Activated naive CD8-positive, alpha-beta T cell treated with anti-CD3 and anti-CD28 coated beads for 36 hours (primary cell): ENCODE measurements at regions not wholly inside any gene's neighbourhood (a gene's known extent, or its start where the extent isn't known, plus 50 kb on each side); places are given as distances from the start of the nearest gene placed in this dataset.

Experiments used
- DNase-seq: peaks from one replicate; pipeline ENCODE4 v3.0.0; 2021
- H3K27ac Mint-ChIP-seq: one replicate; pipeline ENCODE4 v1.8.0; 2022; ENCODE audit warnings: mild to moderate bottlenecking, moderate library complexity, mixed read lengths
- H3K27me3 Mint-ChIP-seq: one replicate; pipeline ENCODE4 v1.8.0; 2022; ENCODE audit warnings: mild to moderate bottlenecking, mixed read lengths
- H3K36me3 Mint-ChIP-seq: one replicate; pipeline ENCODE4 v1.8.0; 2021; ENCODE audit warnings: mild to moderate bottlenecking, mixed read lengths
- H3K4me1 Mint-ChIP-seq: one replicate; pipeline ENCODE4 v1.8.0; 2021; ENCODE audit warnings: mixed read lengths
- H3K4me3 Mint-ChIP-seq: one replicate; pipeline ENCODE4 v1.8.0; 2022; ENCODE audit warnings: mild to moderate bottlenecking, moderate library complexity, mixed read lengths
- H3K9me3 Mint-ChIP-seq: one replicate; pipeline ENCODE4 v1.8.0; 2022; ENCODE audit warnings: mixed read lengths

GRCh38 chr3:87410110-87410509 lies 133.7 kb upstream of the POU1F1 start:
- no peaks in the 10 kb centered on the region for H3K9me3 Mint-ChIP-seq
- H3K4me3 Mint-ChIP-seq: no peak overlapping the region
- no peaks in the 10 kb centered on the region for H3K36me3 Mint-ChIP-seq
- no peaks in the 10 kb centered on the region for H3K27me3 Mint-ChIP-seq
- DNase-seq: no peak
- H3K4me1 Mint-ChIP-seq: no peaks in the 10 kb centered on the region
- no peak overlapping the region for H3K27ac Mint-ChIP-seq

- no peaks in the 10 kb centered on the region for H3K9me3 Mint-ChIP-seq
- no peak overlapping the region for H3K4me3 Mint-ChIP-seq
- H3K4me1 Mint-ChIP-seq: no peaks in the 10 kb centered on the region
- no peaks in the 10 kb centered on the region for H3K27me3 Mint-ChIP-seq
- no peaks in the 10 kb centered on the region for H3K36me3 Mint-ChIP-seq
- DNase-seq: no peak
- H3K27ac Mint-ChIP-seq: no peak overlapping the region
Observed at GRCh38 chr3:87398168-87398801, 121.9 kb upstream of the POU1F1 start.

- no peaks in the 10 kb centered on the region for H3K9me3 Mint-ChIP-seq
- no peaks in the 10 kb centered on the region for H3K27me3 Mint-ChIP-seq
- H3K4me3 Mint-ChIP-seq: no peak overlapping the region
- H3K36me3 Mint-ChIP-seq: no peaks in the 10 kb centered on the region
- DNase-seq: no peak
- H3K27ac Mint-ChIP-seq: no peak overlapping the region
- no peaks in the 10 kb centered on the region for H3K4me1 Mint-ChIP-seq
Observed at GRCh38 chr3:87397211-87397610, 120.8 kb upstream of the POU1F1 start.

- DNase-seq: no peak
- Mint-ChIP-seq H3K4me3 (no peak overlapping the region), H3K4me1 (no peaks in the 10 kb centered on the region), H3K9me3 (no peaks in the 10 kb centered on the region), H3K27ac (no peak overlapping the region), H3K27me3 (no peaks in the 10 kb centered on the region), H3K36me3 (no peaks in the 10 kb centered on the region)
Observed at GRCh38 chr3:87390821-87391220, 114.4 kb upstream of the POU1F1 start.

GRCh38 chr3:87390353-87390752 lies 114.0 kb upstream of the POU1F1 start:
- Mint-ChIP-seq H3K9me3 (no peaks in the 10 kb centered on the region), H3K27ac (no peak overlapping the region), H3K4me3 (no peak overlapping the region), H3K27me3 (no peaks in the 10 kb centered on the region), H3K4me1 (no peaks in the 10 kb centered on the region), H3K36me3 (no peaks in the 10 kb centered on the region)
- no peak for DNase-seq

- no peak for DNase-seq
- Mint-ChIP-seq H3K9me3 (no peaks in the 10 kb centered on the region), H3K36me3 (no peaks in the 10 kb centered on the region), H3K27ac (no peak overlapping the region), H3K4me1 (no peaks in the 10 kb centered on the region), H3K27me3 (peaks cover 8% of the 10 kb centered on the region), H3K4me3 (no peak overlapping the region)
Observed at GRCh38 chr3:87375231-87375682, 98.9 kb upstream of the POU1F1 start.

- H3K9me3 Mint-ChIP-seq: no peaks in the 10 kb centered on the region
- H3K36me3 Mint-ChIP-seq: no peaks in the 10 kb centered on the region
- H3K27me3 Mint-ChIP-seq: peaks cover 11% of the 10 kb centered on the region
- no peak overlapping the region for H3K4me3 Mint-ChIP-seq
- DNase-seq: no peak
- no peaks in the 10 kb centered on the region for H3K4me1 Mint-ChIP-seq
- no peak overlapping the region for H3K27ac Mint-ChIP-seq
Observed at GRCh38 chr3:87370007-87370406, 93.6 kb upstream of the POU1F1 start.

GRCh38 chr3:87367736-87368135 lies 91.4 kb upstream of the POU1F1 start:
- Mint-ChIP-seq H3K27me3 (peaks cover 11% of the 10 kb centered on the region), H3K4me1 (no peaks in the 10 kb centered on the region), H3K9me3 (no peaks in the 10 kb centered on the region), H3K27ac (no peak overlapping the region), H3K36me3 (no peaks in the 10 kb centered on the region), H3K4me3 (no peak overlapping the region)
- no peak for DNase-seq

- Mint-ChIP-seq H3K4me3 (no peak overlapping the region), H3K27ac (no peak overlapping the region), H3K36me3 (no peaks in the 10 kb centered on the region), H3K27me3 (peaks cover 7% of the 10 kb centered on the region), H3K9me3 (no peaks in the 10 kb centered on the region), H3K4me1 (no peaks in the 10 kb centered on the region)
- no peak for DNase-seq
Observed at GRCh38 chr3:87363721-87364120, 87.3 kb upstream of the POU1F1 start.

GRCh38 chr3:87361956-87362355 lies 85.6 kb upstream of the POU1F1 start:
- no peak for DNase-seq
- H3K27ac Mint-ChIP-seq: no peak overlapping the region
- no peaks in the 10 kb centered on the region for H3K4me1 Mint-ChIP-seq
- H3K9me3 Mint-ChIP-seq: no peaks in the 10 kb centered on the region
- H3K36me3 Mint-ChIP-seq: no peaks in the 10 kb centered on the region
- no peak overlapping the region for H3K4me3 Mint-ChIP-seq
- peaks cover 4% of the 10 kb centered on the region for H3K27me3 Mint-ChIP-seq

GRCh38 chr3:87361271-87361670 lies 84.9 kb upstream of the POU1F1 start:
- H3K9me3 Mint-ChIP-seq: no peaks in the 10 kb centered on the region

GRCh38 chr3:87359826-87360225 lies 83.4 kb upstream of the POU1F1 start:
- peaks cover 4% of the 10 kb centered on the region for H3K27me3 Mint-ChIP-seq
- H3K9me3 Mint-ChIP-seq: no peaks in the 10 kb centered on the region
- no peaks in the 10 kb centered on the region for H3K36me3 Mint-ChIP-seq
- H3K4me1 Mint-ChIP-seq: no peaks in the 10 kb centered on the region
- no peak overlapping the region for H3K27ac Mint-ChIP-seq
- no peak overlapping the region for H3K4me3 Mint-ChIP-seq
- DNase-seq: no peak

More at GRCh38 chr3:87361271-87361670, 84.9 kb upstream of the POU1F1 start:
- no peak for DNase-seq
- no peaks in the 10 kb centered on the region for H3K36me3 Mint-ChIP-seq
- H3K4me3 Mint-ChIP-seq: no peak overlapping the region
- no peak overlapping the region for H3K27ac Mint-ChIP-seq
- H3K27me3 Mint-ChIP-seq: peaks cover 4% of the 10 kb centered on the region
- no peaks in the 10 kb centered on the region for H3K4me1 Mint-ChIP-seq

- no peak for DNase-seq
- H3K4me1 Mint-ChIP-seq: no peaks in the 10 kb centered on the region
- no peaks in the 10 kb centered on the region for H3K9me3 Mint-ChIP-seq
- H3K4me3 Mint-ChIP-seq: no peak overlapping the region
- H3K36me3 Mint-ChIP-seq: no peaks in the 10 kb centered on the region
- H3K27me3 Mint-ChIP-seq: no peaks in the 10 kb centered on the region
- H3K27ac Mint-ChIP-seq: no peak overlapping the region
Observed at GRCh38 chr3:87359025-87359424, 82.6 kb upstream of the POU1F1 start.

- Mint-ChIP-seq H3K27me3 (no peaks in the 10 kb centered on the region), H3K4me3 (no peak overlapping the region), H3K36me3 (no peaks in the 10 kb centered on the region), H3K27ac (no peak overlapping the region), H3K4me1 (no peaks in the 10 kb centered on the region), H3K9me3 (no peaks in the 10 kb centered on the region)
- DNase-seq: no peak
Observed at GRCh38 chr3:87358066-87358465, 81.7 kb upstream of the POU1F1 start.

GRCh38 chr3:87354398-87354797 lies 78.0 kb upstream of the POU1F1 start:
- Mint-ChIP-seq H3K4me3 (no peak overlapping the region), H3K36me3 (no peaks in the 10 kb centered on the region), H3K4me1 (no peaks in the 10 kb centered on the region), H3K9me3 (no peaks in the 10 kb centered on the region), H3K27me3 (no peaks in the 10 kb centered on the region), H3K27ac (no peak overlapping the region)
- DNase-seq: no peak

GRCh38 chr3:87351937-87352336 lies 75.6 kb upstream of the POU1F1 start:
- Mint-ChIP-seq H3K4me1 (no peaks in the 10 kb centered on the region), H3K27ac (no peak overlapping the region), H3K9me3 (no peaks in the 10 kb centered on the region), H3K4me3 (no peak overlapping the region), H3K36me3 (no peaks in the 10 kb centered on the region), H3K27me3 (no peaks in the 10 kb centered on the region)
- no peak for DNase-seq
